ENCODE measurements at regions not wholly inside any gene's neighbourhood (a gene's known extent, or its start where the extent isn't known, plus 50 kb on each side); places are given as distances from the start of the nearest gene placed in this dataset.

DNA sequence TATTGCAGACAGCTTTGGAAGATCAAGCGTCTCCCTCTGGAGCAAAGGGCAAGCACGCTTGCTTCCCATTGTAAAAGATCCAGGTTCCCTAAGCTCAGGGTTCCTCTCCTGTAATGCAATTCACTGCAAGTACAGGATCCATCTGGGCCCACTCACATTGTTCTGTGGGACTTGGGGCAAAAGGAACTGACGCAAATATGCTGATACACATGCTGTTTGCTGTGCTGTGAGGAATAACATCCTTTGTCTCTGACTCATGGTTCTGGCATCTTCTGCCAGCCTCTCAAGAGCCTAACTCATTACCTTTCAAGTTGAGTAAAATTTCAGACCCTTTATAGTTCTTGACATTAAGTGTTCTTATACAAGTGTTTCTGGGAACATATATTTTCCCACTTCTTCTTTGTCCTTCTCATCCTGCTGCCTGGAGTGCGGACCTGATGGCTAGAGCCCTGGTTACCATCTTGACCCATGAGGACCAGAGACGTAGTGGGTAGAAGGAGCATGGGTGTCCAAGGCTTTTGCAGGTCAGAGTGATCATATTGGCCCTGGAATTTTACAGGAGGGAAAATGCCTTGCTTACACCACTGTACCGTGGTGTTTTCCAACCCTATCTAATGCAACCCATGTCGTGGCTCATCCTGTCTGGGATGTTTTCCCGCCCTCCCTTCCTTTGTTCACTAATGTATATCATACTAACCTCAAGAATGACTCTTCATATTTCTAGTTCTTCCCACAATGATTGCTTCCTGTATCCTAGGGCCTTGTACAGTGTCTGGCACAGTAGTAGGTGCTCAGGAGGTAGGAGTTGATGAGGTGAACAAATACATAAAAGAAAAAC, 145.7 kb upstream of the GLI2 start:
- intact Hi-C loops (cut with DNase I): no loop called here
- Histone ChIP-seq H3K9me3 (no peaks in the 10 kb centered on the region), H3K27ac (no peak overlapping the region), H3K27me3 (peaks cover 11% of the 10 kb centered on the region), H3K4me3 (no peak overlapping the region), H3K4me1 (no peaks in the 10 kb centered on the region), H3K36me3 (no peaks in the 10 kb centered on the region)
- TF ChIP-seq, protein P1, sequence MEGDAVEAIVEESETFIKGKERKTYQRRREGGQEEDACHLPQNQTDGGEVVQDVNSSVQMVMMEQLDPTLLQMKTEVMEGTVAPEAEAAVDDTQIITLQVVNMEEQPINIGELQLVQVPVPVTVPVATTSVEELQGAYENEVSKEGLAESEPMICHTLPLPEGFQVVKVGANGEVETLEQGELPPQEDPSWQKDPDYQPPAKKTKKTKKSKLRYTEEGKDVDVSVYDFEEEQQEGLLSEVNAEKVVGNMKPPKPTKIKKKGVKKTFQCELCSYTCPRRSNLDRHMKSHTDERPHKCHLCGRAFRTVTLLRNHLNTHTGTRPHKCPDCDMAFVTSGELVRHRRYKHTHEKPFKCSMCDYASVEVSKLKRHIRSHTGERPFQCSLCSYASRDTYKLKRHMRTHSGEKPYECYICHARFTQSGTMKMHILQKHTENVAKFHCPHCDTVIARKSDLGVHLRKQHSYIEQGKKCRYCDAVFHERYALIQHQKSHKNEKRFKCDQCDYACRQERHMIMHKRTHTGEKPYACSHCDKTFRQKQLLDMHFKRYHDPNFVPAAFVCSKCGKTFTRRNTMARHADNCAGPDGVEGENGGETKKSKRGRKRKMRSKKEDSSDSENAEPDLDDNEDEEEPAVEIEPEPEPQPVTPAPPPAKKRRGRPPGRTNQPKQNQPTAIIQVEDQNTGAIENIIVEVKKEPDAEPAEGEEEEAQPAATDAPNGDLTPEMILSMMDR (IDR thresholded peaks at IDR 0.05): no peak
- no peak for DNase-seq (ENCODE audit: low spot score in 2 of 2)

DNA sequence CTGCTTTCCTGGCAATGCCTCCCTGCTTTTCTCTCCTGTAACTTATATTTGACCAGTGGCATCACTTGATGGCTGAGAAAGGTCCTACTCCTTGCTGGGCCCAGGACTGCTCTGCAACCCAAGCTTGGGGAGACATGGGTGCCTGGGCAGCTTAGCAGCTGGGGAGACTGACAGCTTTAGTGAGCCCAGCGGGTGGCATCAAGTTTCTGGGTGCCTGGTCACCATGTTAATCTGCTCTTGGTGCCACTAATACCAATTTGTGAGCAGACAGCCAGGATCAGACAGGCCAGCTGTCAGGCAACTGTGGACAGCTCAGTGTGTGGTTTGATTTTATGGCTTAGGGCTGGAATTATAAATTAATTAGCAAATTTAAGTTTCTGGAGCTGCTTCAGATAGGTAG, 144.8 kb upstream of the GLI2 start:
- DNase-seq (ENCODE audit: low spot score in 2 of 2): no peak
- intact Hi-C loops (cut with DNase I): no loop called here
- Histone ChIP-seq H3K4me1 (peaks cover 0 to 3% of the 10 kb centered on the region in 2 donors), H3K27me3 (peaks cover 11% of the 10 kb centered on the region), H3K9me3 (no peaks in the 10 kb centered on the region), H3K27ac (no peak overlapping the region), H3K4me3 (no peak overlapping the region), H3K36me3 (no peaks in the 10 kb centered on the region)
- TF ChIP-seq, protein P1 (IDR thresholded peaks at IDR 0.05): no peak

DNA sequence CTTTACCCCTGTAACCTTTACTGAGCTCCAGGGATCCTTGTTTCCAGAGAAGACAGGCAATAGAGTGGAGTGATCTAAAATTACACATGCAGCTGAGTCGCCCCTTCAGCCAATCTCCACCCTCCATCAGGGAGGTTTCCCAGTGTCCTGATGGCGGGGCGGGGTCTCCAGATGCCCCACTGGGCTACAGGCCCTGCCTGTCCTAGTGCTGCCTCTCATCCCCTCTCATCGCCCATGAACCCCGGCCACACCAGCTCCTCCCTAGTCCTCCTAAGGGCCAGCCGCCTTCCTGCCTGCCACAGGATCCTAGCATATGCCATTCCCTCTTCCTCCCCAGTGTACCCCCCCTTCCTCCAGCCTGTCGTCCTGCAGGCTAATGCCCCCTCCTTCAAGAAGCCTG, 144.1 kb upstream of the GLI2 start:
- Histone ChIP-seq H3K27me3 (peaks cover 5% of the 10 kb centered on the region), H3K4me3 (no peak overlapping the region), H3K9me3 (no peaks in the 10 kb centered on the region), H3K4me1 (peaks cover 3 to 10% of the 10 kb centered on the region in 2 donors), H3K36me3 (no peaks in the 10 kb centered on the region), H3K27ac (no peak overlapping the region)
- intact Hi-C loops (cut with DNase I): no loop called here
- TF ChIP-seq, protein P1 (IDR thresholded peaks at IDR 0.05): no peak
- DNase-seq (ENCODE audit: low spot score in 2 of 2): no peak

DNA sequence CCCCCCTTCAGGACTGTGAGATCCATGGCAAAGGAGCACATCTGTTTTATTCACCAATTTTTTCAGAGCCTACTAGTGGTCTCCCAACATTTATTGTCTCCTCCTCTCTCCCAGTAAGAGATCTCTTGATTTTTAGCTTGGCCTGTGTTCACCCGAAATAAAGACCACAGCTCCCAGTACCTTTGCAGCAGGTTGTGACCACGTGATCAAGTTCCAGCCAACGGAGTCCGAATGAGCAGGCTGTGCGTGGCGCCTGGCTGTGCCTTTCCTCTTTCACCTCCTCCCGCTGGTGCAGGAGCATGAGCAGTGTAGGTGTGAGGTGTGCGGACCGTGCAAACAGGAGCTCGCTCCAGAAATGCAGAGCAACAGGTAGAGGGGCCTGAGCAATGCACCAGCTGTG, 143.6 kb upstream of the GLI2 start:
- H3K4me1 ChIP-seq: peaks cover 3 to 15% of the 10 kb centered on the region in 2 donors
- no peak overlapping the region for H3K27ac ChIP-seq
- peaks cover under 1% of the 10 kb centered on the region for H3K27me3 ChIP-seq
- H3K9me3 ChIP-seq: no peaks in the 10 kb centered on the region
- DNase-seq (ENCODE audit: low spot score in 2 of 2): no peak
- intact Hi-C loops (cut with DNase I): no loop called here
- H3K4me3 ChIP-seq: no peak overlapping the region
- TF ChIP-seq, protein P1 (IDR thresholded peaks at IDR 0.05): no peak
- no peaks in the 10 kb centered on the region for H3K36me3 ChIP-seq

DNA sequence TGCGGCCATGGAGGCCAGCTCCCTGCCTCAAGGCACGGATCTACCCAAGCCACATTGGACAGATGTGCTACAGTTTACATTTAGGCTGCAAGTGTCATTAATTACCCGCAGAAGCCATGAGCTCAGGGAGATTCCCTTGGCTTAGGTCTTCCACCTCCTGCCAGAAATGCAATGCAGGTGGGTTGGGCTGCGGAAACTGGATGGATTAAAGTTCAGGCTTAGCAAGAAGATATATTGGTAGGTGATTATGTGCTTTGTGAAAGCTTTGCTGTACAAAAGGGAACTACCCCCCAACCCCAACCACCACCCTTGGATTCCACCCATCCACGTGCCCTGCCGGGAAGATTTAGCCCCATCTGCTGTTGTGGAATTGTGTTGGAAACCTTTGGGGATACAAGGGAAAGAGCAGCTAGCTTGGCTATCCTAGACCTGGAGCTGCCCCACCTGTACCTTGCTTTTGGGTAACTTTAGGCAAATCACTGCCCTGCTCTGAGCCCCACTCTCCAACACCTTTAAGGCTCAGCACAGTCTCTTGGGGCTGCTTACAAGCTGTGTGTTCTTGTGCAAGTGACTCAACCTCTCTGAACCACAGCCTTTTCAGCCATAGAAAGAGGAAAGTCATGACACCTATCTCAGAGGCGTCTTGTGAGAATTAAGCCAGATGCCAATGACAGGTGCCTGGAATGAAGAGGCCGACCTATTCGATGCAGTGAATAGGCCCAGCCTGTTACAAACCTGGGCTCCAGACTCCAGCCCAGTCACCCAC, 141.6 kb upstream of the GLI2 start:
- Histone ChIP-seq H3K27me3 (no peaks in the 10 kb centered on the region), H3K9me3 (no peaks in the 10 kb centered on the region), H3K36me3 (no peaks in the 10 kb centered on the region), H3K4me3 (no peak overlapping the region), H3K27ac (no peak overlapping the region), H3K4me1 (peaks cover 3 to 16% of the 10 kb centered on the region in 2 donors)
- DNase-seq (ENCODE audit: low spot score in 2 of 2): no peak
- TF ChIP-seq, protein P1 (IDR thresholded peaks at IDR 0.05): no peak
- intact Hi-C loops (cut with DNase I): no loop called here

All from ascending aorta (tissue), 2 donors.